GM19452 (cell line): ENCODE measurements at regions not wholly inside any gene's neighbourhood (a gene's known extent, or its start where the extent isn't known, plus 50 kb on each side); places are given as distances from the start of the nearest gene placed in this dataset.
"Not testable (repeated sequence)": the region's sequence is repeated elsewhere in the genome, so short reads cannot be mapped to it uniquely, and the experiment has no call there.

Experiments used
- ATAC-seq: cut with Tn5 transposase; IDR thresholded peaks from one replicate; pipeline ENCODE4 v1.9.1; 2021; ENCODE audit not compliant: unreplicated experiment

GRCh38 chr5:104363567-104363966, 801.0 kb upstream of the NUDT12 start:
- no peak for ATAC-seq

- no peak for ATAC-seq
Observed at GRCh38 chr5:104361932-104362331, 799.3 kb upstream of the NUDT12 start.

GRCh38 chr5:104355350-104355749, 792.8 kb upstream of the NUDT12 start:
- ATAC-seq, result no peak

- no peak for ATAC-seq
Observed at GRCh38 chr5:104353371-104353770, 790.8 kb upstream of the NUDT12 start.

GRCh38 chr5:104352954-104353353, 790.4 kb upstream of the NUDT12 start:
- no peak for ATAC-seq

GRCh38 chr5:104347119-104347708, 784.6 kb upstream of the NUDT12 start:
- no peak for ATAC-seq

- no peak for ATAC-seq
Observed at GRCh38 chr5:104345222-104346016, 782.8 kb upstream of the NUDT12 start.

GRCh38 chr5:104344809-104345208, 782.2 kb upstream of the NUDT12 start:
- ATAC-seq, result no peak

- ATAC-seq, result no peak
Observed at GRCh38 chr5:104327801-104328200, 765.2 kb upstream of the NUDT12 start.

GRCh38 chr5:104326966-104327365, 764.4 kb upstream of the NUDT12 start:
- ATAC-seq, result no peak

GRCh38 chr5:104325356-104325755, 762.8 kb upstream of the NUDT12 start:
- ATAC-seq, result no peak

GRCh38 chr5:104316676-104317075, 754.1 kb upstream of the NUDT12 start:
- not testable (repeated sequence) for ATAC-seq

- no peak for ATAC-seq
Observed at GRCh38 chr5:104312481-104312880, 749.9 kb upstream of the NUDT12 start.

GRCh38 chr5:104305602-104306001, 743.0 kb upstream of the NUDT12 start:
- ATAC-seq, result no peak

GRCh38 chr5:104299998-104300706, 737.6 kb upstream of the NUDT12 start:
- no peak for ATAC-seq

GRCh38 chr5:104298518-104298917, 735.9 kb upstream of the NUDT12 start:
- no peak for ATAC-seq

- no peak for ATAC-seq
Observed at GRCh38 chr5:104297076-104297475, 734.5 kb upstream of the NUDT12 start.

- no peak for ATAC-seq
Observed at GRCh38 chr5:104295991-104296390, 733.4 kb upstream of the NUDT12 start.

GRCh38 chr5:104283136-104283535, 720.5 kb upstream of the NUDT12 start:
- no peak for ATAC-seq

GRCh38 chr5:104273725-104274124, 711.1 kb upstream of the NUDT12 start:
- no peak for ATAC-seq

- no peak for ATAC-seq
Observed at GRCh38 chr5:104267320-104268015, 704.9 kb upstream of the NUDT12 start.
